ENCODE measurements at regions not wholly inside any gene's neighbourhood (a gene's known extent, or its start where the extent isn't known, plus 50 kb on each side); places are given as distances from the start of the nearest gene placed in this dataset.

- TF ChIP-seq, protein P1, sequence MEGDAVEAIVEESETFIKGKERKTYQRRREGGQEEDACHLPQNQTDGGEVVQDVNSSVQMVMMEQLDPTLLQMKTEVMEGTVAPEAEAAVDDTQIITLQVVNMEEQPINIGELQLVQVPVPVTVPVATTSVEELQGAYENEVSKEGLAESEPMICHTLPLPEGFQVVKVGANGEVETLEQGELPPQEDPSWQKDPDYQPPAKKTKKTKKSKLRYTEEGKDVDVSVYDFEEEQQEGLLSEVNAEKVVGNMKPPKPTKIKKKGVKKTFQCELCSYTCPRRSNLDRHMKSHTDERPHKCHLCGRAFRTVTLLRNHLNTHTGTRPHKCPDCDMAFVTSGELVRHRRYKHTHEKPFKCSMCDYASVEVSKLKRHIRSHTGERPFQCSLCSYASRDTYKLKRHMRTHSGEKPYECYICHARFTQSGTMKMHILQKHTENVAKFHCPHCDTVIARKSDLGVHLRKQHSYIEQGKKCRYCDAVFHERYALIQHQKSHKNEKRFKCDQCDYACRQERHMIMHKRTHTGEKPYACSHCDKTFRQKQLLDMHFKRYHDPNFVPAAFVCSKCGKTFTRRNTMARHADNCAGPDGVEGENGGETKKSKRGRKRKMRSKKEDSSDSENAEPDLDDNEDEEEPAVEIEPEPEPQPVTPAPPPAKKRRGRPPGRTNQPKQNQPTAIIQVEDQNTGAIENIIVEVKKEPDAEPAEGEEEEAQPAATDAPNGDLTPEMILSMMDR (IDR thresholded peaks at IDR 0.05; ENCODE audit: low read depth, low read length): no peak
- no peak for DNase-seq (ENCODE audit: extremely low read depth, low read depth)
These were observed 135.6 kb upstream of the PTPN1 start for GRCh38 chr20:50374541-50375078.

DNA sequence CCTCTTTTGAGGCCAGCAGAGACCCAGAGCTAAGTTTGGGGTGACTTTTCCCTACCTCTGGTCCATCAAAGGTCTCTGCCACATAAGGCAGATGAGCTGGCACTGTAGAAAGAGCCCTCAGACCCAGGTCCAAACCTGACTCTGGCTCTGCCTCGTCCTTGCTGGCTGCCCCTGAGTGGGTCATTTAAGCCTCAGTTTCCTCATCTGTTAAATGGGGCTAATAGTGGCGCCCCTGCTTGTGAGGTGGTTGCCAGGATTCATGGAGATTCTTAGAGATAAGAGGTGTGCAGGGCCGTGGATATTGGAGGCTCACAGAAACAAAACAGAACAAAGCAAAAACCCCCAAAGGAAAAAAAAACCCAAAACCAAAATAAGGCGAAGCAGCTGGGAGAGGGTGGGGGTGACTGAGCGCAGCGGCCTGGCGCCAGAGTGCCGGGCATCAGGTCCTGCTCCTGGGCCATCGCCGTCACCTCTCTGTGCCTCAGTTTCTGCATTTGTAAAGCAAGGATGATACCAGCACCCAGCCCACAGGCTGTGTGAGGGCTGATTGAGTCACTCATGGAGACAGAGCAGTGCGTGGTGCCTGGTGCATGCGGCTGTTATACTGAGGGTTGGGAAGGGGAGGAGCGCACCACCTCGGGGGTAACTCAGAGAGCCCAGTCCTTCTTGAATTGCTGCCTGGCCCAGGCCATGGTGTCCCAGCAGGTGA lies 133.8 kb upstream of the PTPN1 start:
- no peak for DNase-seq (ENCODE audit: extremely low read depth, low read depth)
- TF ChIP-seq, protein P1 (IDR thresholded peaks at IDR 0.05; ENCODE audit: low read depth, low read length): no peak

DNA sequence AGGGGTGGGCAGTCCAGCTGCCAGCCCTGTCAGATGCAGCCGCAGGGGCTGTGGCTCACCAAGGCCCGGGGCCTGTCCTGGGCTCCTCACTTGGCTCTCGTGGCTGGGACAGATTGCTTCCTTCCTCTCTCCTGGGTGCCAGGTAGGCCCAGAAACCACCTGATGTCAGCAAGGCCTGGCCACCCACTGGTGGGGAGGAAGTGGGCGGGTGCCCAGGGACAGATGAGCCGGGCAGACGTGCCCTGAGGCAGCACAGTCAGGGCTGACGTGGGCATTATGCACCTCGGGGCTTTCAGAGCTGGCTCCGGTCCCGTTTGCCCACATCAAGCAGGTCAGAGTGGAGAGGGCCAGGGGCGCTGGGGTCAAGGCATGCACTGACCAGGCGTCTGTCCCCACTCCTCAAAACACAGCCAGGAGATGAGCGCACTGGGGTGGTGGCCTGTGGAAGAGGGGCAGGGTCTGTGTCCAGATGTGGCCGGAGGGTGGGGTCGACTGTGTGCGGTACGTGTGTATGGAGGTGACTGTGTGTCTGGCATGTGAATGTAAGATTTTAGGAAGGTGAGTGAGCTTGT lies 133.2 kb upstream of the PTPN1 start:
- TF ChIP-seq, protein P1 (IDR thresholded peaks at IDR 0.05; ENCODE audit: low read depth, low read length): no peak
- no peak for DNase-seq (ENCODE audit: extremely low read depth, low read depth)

- DNase-seq (ENCODE audit: extremely low read depth, low read depth): no peak
- TF ChIP-seq, protein P1 (IDR thresholded peaks at IDR 0.05; ENCODE audit: low read depth, low read length): no peak
These were observed 131.8 kb upstream of the PTPN1 start for GRCh38 chr20:50378170-50379000.

GRCh38 chr20:50379049-50379990 lies 130.9 kb upstream of the PTPN1 start:
- TF ChIP-seq, protein P1 (IDR thresholded peaks at IDR 0.05; ENCODE audit: low read depth, low read length): no peak
- DNase-seq (ENCODE audit: extremely low read depth, low read depth): peak; percentile 79

- DNase-seq (ENCODE audit: extremely low read depth, low read depth): no peak
- TF ChIP-seq, protein P1 (IDR thresholded peaks at IDR 0.05; ENCODE audit: low read depth, low read length): no peak
These were observed 130.0 kb upstream of the PTPN1 start for GRCh38 chr20:50379991-50380696.
